ENCODE measurements at regions not wholly inside any gene's neighbourhood (a gene's known extent, or its start where the extent isn't known, plus 50 kb on each side); places are given as distances from the start of the nearest gene placed in this dataset.
"Not testable (repeated sequence)": the region's sequence is repeated elsewhere in the genome, so short reads cannot be mapped to it uniquely, and the experiment has no call there.

DNA sequence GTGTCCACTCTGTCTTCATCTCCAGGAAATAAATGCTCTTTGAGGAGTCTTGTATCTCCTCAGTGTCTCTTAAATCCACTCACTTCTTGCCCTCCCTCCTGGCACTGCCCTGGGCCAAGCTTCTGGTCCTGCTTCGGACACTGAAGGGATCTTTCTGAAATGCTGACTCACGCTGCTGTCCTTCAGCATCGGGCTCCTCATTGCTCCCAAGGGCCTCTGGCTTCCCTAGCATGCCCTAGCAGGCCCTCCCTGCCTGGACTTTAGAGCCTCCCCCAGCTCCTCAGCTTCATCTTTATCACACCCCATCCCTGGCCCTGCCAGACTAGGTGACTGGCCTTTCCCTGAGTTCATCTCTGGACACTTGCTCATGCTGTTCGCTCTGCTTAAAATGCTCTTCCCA, 96.6 kb downstream of the FOXD2 start:
- Histone ChIP-seq H3K4me3 (ENCODE audit: insufficient read depth, low read depth, low read length) (no peak overlapping the region), H3K36me3 (replicated peaks; ENCODE audit: control insufficient read depth, insufficient read depth, low read length) (no peaks in the 10 kb centered on the region), H3K27me3 (ENCODE audit: control insufficient read depth, insufficient read depth, low read length) (peaks cover 2% of the 10 kb centered on the region)
- DNase-seq: no peak

DNA sequence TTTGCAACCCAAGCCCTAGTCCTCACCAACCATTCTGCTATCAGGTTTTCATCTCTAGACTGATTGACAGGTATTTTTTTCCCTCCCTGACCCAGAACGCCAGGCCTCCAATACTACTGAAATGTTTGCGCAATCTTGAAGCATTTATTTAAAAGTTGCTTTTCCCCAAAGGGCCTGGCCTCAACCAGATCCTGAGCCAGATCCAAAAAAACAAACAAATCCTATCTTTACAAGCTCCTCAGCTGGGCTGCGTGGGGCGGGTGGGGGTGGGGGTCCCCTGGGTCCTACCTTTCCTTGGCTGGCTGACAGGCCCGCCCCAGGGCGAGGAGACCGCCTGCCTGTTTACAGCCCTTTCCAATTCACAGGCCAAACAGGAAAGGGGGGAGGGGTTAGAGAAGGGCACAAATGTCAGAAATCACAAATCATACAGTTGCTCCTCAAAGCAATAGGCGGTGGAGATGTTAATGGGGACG, 98.8 kb downstream of the FOXD2 start:
- peak; percentile 59 for DNase-seq
- Histone ChIP-seq H3K4me3 (ENCODE audit: insufficient read depth, low read depth, low read length) (no peak overlapping the region), H3K27me3 (ENCODE audit: control insufficient read depth, insufficient read depth, low read length) (peaks cover 2% of the 10 kb centered on the region), H3K36me3 (replicated peaks; ENCODE audit: control insufficient read depth, insufficient read depth, low read length) (no peaks in the 10 kb centered on the region)

DNA sequence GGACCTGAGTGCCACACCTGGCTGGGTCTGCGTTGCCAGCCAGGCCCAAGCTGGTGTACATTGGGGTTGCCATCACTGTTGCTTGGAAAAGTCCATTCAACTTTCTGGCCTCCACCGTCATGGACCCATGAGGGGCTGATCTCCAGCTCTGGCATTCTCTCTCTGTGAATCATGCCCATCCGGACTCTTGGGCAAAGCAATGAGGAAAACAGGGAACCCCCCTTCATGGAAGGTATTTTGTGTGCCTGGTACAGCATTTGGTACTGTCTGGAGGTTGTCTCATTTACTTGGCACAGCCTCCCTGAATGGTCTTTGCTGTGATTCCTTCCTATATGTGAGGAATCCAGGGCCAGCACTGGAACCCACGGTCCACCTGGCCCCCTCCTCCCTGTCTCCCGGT, 99.4 kb downstream of the FOXD2 start:
- H3K4me3 ChIP-seq (ENCODE audit: insufficient read depth, low read depth, low read length): no peak overlapping the region
- H3K36me3 ChIP-seq (replicated peaks; ENCODE audit: control insufficient read depth, insufficient read depth, low read length): no peaks in the 10 kb centered on the region
- DNase-seq: no peak
- H3K27me3 ChIP-seq (ENCODE audit: control insufficient read depth, insufficient read depth, low read length): peaks cover 2% of the 10 kb centered on the region

DNA sequence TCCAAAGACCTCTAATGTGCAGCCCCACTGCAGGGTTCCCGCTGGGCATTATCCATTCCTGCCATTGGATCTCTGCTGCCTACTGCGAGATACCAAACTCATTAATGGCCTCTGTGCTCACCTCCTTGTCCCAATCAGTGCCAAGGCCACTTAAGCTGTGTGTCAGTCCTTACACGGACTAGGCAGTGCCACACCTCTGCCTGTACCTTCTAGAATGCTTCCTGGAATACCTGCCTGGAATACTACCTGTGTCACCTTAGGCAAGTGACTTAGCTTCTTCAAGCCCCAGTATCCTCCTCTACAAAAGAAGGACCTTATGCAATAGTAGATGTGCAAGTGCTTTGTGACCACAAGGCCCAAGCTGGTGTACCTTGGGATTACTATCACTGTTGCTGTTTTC, 100.1 kb downstream of the FOXD2 start:
- Histone ChIP-seq H3K36me3 (replicated peaks; ENCODE audit: control insufficient read depth, insufficient read depth, low read length) (no peaks in the 10 kb centered on the region), H3K27me3 (ENCODE audit: control insufficient read depth, insufficient read depth, low read length) (peaks cover 2% of the 10 kb centered on the region), H3K4me3 (ENCODE audit: insufficient read depth, low read depth, low read length) (no peak overlapping the region)
- no peak for DNase-seq

DNA sequence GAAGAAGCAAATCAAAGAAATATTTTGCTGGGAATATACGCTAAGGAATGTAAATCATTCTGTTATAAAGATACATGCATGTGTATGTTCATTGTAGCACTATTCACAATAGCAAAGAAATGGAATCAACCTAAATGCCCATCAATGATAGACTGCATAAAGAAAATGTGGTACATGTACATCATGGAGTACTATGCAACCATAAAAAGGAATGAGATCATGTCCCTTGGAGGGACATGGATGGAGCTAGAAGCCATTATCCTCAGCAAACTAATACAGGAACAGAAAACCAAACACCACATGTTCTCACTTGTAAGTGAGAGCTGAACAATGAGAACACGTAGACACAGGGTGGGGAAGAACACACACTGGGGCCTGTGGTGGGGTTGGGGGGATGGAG, 100.7 kb downstream of the FOXD2 start:
- H3K36me3 ChIP-seq (replicated peaks; ENCODE audit: control insufficient read depth, insufficient read depth, low read length); H3K4me3 ChIP-seq (ENCODE audit: insufficient read depth, low read depth, low read length); DNase-seq; H3K27me3 ChIP-seq (ENCODE audit: control insufficient read depth, insufficient read depth, low read length): not testable (repeated sequence)

DNA sequence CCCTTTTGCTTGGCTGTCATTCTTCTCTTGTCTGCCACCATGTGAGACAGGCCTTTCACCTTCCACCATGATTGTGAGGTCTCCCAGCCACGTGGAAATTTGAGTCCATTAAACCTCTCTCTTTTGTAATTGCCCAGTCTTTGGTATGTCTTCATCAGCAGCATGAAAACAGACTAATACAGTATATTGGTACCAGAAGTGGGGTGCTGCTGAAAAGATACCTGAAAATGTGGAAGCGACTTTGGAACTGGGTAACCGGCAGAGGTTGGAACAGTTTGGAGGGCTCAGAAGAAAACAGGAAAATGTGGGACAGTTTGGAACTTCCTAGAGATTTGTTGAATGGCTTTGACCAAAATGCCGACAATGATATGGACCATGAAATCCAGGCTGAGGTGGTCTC, 103.9 kb downstream of the FOXD2 start:
- H3K4me3 ChIP-seq (ENCODE audit: insufficient read depth, low read depth, low read length); H3K36me3 ChIP-seq (replicated peaks; ENCODE audit: control insufficient read depth, insufficient read depth, low read length); DNase-seq: not testable (repeated sequence)

DNA sequence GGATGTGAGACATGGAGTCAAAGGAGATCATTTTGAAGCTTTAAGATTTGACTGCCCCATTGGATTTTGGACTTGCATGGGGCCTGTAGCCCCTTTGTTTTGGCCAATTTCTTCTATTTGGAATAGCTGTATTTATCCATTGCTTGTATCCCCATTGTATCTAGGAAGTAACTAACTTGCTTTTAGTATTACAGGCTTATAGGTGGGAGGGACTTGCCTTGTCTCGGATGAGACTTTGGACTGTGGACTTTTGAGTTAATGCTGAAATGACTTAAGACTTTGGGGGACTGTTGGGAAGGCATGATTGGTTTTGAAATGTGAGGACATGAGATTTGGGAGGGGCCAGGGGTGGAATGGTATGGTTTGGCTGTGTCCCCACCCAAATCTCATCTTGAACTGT, 105.2 kb downstream of the FOXD2 start:
- DNase-seq: not testable (repeated sequence)

More for the DNA sequence above, 103.9 kb downstream of the FOXD2 start:
- not testable (repeated sequence) for H3K27me3 ChIP-seq (ENCODE audit: control insufficient read depth, insufficient read depth, low read length)

DNA sequence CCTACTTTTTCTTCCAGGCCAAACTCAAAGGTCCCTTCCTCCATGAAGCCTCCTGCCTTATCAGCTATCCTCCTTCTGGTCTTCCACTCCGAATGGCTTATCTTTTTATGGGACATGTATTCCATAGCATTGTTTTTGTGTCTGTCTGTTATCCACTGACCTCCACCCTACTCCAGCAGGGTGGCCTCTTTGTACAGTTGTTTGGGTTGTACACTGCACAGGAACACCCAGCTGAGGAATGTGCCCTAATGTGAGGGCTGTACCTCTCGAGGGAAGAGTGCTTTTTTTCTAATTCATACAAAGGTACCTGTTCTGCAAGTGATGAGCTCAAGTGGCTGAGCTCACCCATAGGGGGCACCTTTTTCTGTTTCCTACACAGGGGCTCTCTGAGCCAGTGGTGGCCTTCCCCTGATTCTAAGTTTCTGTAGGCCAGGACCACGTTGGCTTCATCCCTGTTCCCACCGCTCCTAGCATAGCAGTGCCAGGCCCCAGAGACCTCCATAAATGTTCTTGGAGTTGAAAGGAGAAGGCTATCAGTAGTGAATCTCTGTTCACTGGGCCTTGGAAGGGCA, 108.2 kb downstream of the FOXD2 start:
- Histone ChIP-seq H3K36me3 (replicated peaks; ENCODE audit: control insufficient read depth, insufficient read depth, low read length) (no peaks in the 10 kb centered on the region), H3K4me3 (ENCODE audit: insufficient read depth, low read depth, low read length) (no peak overlapping the region), H3K27me3 (ENCODE audit: control insufficient read depth, insufficient read depth, low read length) (no peaks in the 10 kb centered on the region)
- DNase-seq: no peak

More for the DNA sequence above, 105.2 kb downstream of the FOXD2 start:
- not testable (repeated sequence) for H3K36me3 ChIP-seq (replicated peaks; ENCODE audit: control insufficient read depth, insufficient read depth, low read length); H3K4me3 ChIP-seq (ENCODE audit: insufficient read depth, low read depth, low read length); H3K27me3 ChIP-seq (ENCODE audit: control insufficient read depth, insufficient read depth, low read length)

DNA sequence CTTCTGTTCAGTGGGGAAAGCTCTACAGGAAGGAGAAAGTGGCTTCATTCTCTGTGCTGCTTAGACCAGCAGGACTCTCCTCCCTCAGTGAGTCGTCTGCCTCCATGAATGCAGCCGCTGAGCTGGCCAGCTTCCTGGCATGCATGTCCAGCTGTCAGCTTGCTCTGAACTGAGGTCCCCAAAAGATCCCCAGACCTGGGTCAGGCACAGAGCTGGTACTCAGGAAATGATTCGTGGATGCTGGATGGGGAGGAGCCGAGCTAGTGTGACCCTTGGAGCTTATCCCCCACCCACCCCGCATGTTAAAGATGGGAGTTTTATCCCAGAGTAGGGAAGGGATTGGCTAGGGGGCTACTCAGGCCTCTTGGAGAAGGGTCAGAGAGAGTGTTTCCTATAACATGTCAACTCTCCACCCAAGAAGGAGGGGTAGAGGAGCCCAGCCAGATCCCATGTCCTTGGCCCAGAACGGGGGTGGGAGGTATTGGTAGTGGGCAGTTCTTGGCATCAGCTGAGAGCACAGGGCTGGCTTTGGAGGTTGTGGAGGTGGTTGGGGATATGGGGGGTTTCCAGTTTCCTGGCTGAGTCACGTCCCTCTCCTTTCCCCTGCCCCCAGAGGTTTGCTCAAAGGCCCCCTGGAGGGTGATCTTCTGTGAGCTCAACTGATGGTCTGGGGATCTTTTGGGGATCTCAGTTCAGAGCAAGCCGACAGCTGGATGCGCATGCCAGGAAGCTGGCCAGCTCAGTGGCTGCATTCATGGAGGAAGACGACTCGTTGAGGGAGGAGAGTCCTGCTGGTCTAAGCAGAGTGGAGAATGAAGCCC, 110.1 kb downstream of the FOXD2 start:
- Histone ChIP-seq H3K27me3 (ENCODE audit: control insufficient read depth, insufficient read depth, low read length) (no peaks in the 10 kb centered on the region), H3K36me3 (replicated peaks; ENCODE audit: control insufficient read depth, insufficient read depth, low read length) (no peaks in the 10 kb centered on the region), H3K4me3 (ENCODE audit: insufficient read depth, low read depth, low read length) (no peak overlapping the region)
- DNase-seq: peak; percentile 53

DNA sequence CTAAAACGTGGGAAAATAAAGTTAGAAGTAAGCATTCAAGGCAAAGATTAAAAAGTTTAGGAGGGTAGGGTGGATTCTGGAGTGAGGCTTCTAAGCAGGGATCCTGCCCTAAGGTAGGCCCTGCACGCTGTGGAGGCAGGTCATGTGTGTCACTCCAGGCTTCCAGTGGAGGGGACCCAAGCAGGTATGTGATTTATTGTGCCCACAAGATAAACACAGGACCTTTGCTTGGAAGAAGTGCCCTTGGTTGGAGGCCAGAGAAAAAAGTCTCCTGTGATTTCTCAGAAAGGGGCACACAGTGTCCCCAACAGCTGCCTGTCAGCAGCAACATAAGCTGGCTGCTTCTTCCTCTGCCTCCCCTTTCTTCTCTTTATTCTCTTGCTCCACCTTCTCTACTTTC, 110.8 kb downstream of the FOXD2 start:
- Histone ChIP-seq H3K4me3 (ENCODE audit: insufficient read depth, low read depth, low read length) (no peak overlapping the region), H3K36me3 (replicated peaks; ENCODE audit: control insufficient read depth, insufficient read depth, low read length) (no peaks in the 10 kb centered on the region), H3K27me3 (ENCODE audit: control insufficient read depth, insufficient read depth, low read length) (no peaks in the 10 kb centered on the region)
- no peak for DNase-seq

DNA sequence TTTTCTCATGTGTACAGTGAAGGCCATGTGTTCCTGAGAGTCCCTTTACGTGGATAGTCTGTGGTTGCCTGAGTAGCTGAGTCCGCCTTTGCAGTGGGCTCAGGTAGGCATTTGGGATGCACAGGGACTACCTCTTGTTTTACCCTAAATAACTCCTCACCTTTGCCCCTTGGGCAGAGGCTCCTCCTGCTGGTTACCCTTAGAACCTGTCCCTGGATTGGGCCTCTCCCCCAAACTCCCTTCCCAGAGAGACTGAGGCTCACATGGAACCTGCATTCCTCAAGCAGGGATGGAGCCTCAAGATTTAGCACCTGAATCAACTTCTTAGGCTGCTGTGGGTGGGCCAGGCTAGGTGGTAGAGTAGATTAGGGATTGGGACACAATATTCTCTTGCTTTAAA, 111.7 kb downstream of the FOXD2 start:
- DNase-seq: no peak
- H3K4me3 ChIP-seq (ENCODE audit: insufficient read depth, low read depth, low read length): no peak overlapping the region
- H3K36me3 ChIP-seq (replicated peaks; ENCODE audit: control insufficient read depth, insufficient read depth, low read length): no peaks in the 10 kb centered on the region
- no peaks in the 10 kb centered on the region; the same call in 1 of the 2 replicates for H3K27me3 ChIP-seq (ENCODE audit: control insufficient read depth, insufficient read depth, low read length)

DNA sequence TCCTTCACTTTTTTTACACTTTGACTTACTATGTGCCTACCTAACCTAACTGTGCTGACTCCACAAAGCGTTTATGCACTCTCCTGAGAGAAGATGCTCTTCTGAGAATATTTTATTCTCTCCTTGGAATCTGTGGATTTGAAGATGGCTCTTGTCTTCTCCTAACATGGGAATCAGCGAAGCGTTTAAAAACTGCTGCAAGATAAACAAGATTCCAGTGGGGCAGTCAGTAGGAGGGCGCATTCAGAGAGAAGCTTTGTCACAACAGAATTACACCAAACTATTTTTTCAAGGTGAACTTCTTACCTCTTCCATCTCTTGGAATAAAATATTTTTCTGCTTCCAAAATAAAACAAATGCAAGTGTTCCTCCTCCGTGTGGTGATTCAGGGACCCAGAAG, 113.1 kb downstream of the FOXD2 start:
- no peak for DNase-seq
- H3K36me3 ChIP-seq (replicated peaks; ENCODE audit: control insufficient read depth, insufficient read depth, low read length): no peaks in the 10 kb centered on the region
- no peak overlapping the region for H3K4me3 ChIP-seq (ENCODE audit: insufficient read depth, low read depth, low read length)
- H3K27me3 ChIP-seq (ENCODE audit: control insufficient read depth, insufficient read depth, low read length): no peaks in the 10 kb centered on the region; the same call in 1 of the 2 replicates

DNA sequence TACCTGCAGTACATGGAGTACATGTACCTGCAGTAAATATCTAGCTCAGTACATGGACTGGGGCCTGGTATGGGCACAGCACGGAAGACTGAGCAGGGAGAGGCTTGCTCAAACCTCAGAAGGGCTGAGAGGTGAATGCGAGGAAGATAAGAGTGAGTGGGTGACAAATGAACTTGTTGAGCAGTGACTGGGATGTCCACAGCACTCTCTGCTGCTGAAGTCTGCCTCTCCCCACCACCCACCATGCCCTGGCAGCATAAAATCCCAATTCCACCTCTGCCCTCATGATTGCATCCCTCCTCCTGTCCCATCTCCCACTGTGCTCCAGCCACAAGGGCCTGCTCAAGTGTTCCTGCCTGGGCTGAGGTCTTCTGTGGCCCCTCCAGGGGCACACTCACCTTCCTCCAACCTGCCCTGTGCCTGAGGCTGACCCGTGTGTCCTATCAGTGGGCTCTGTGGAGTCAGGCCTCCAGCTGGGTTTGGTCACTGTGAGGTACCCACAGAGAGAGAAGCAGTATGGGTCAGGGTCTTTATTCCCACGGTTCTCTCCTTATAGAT, 114.2 kb downstream of the FOXD2 start:
- H3K27me3 ChIP-seq (ENCODE audit: control insufficient read depth, insufficient read depth, low read length): no peaks in the 10 kb centered on the region; the same call in 1 of the 2 replicates
- no peak overlapping the region for H3K4me3 ChIP-seq (ENCODE audit: insufficient read depth, low read depth, low read length)

DNA sequence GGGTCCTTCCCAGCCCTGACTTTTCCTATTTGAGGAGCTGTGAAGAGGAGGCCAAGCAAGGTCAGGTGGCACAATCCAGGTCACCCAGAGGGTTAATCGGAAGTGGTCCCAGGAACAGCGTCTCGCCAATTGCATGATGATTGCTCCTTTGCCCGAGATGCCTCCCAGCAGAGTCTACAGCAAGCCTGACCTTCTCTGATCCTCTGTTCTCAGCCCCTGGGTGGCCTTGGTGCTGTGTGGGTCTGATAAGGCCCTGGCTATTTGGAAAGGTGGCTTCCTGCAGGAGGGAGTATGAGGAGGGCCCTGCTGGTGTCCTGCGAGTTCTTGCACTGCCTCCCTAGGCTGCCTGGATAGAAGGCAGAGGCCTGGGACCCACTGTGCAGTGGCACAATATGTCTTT, 116.2 kb downstream of the FOXD2 start:
- H3K4me3 ChIP-seq (ENCODE audit: insufficient read depth, low read depth, low read length): no peak overlapping the region
- no peak for DNase-seq
- no peaks in the 10 kb centered on the region for H3K36me3 ChIP-seq (replicated peaks; ENCODE audit: control insufficient read depth, insufficient read depth, low read length)
- no peaks in the 10 kb centered on the region; the same call in 1 of the 2 replicates for H3K27me3 ChIP-seq (ENCODE audit: control insufficient read depth, insufficient read depth, low read length)

More for the DNA sequence above, 114.2 kb downstream of the FOXD2 start:
- H3K36me3 ChIP-seq (replicated peaks; ENCODE audit: control insufficient read depth, insufficient read depth, low read length): no peaks in the 10 kb centered on the region
- DNase-seq: no peak

DNA sequence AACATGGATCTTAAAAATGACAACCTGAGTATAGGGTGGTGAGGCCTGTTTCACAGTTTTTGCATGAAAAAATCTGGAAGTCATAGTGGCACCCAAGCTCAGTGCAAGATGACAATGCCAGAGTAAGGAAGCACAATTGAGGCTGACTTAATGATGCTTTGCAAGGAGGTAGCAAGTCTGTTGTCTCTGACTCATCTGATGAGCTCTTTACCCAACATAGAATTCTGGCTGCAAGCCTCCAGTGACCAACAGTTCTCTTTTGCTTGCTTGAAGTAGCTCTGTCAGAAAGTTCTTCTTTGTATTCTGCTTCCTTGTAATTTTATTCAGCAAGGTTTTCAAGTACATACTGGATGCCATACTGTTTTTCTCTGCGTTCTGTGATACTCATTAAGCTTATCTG, 117.1 kb downstream of the FOXD2 start:
- DNase-seq: no peak
- H3K4me3 ChIP-seq (ENCODE audit: insufficient read depth, low read depth, low read length): no peak overlapping the region
- no peaks in the 10 kb centered on the region for H3K36me3 ChIP-seq (replicated peaks; ENCODE audit: control insufficient read depth, insufficient read depth, low read length)
- H3K27me3 ChIP-seq (ENCODE audit: control insufficient read depth, insufficient read depth, low read length): no peaks in the 10 kb centered on the region; the same call in 1 of the 2 replicates
